ENCODE measurements at regions not wholly inside any gene's neighbourhood (a gene's known extent, or its start where the extent isn't known, plus 50 kb on each side); places are given as distances from the start of the nearest gene placed in this dataset.

DNA sequence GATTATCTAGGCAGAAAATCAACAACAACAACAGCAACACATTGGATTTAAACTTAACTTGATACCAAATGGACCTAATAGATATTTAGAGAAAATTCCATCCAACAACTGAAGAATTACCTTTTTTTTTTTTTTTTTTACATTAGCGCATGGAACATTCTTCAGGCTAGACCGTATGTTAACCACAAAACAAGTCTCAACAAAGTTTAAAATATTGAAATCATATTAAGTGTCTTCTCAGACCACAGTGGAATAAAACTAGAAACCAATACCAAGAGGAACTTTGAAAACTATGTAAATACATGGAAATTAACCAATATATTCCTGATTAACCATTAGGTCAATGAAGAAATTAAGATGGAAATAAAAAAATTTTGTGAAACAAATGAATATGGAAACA, 315.8 kb downstream of the CSNK1G3 start:
- no peak for DNase-seq

DNA sequence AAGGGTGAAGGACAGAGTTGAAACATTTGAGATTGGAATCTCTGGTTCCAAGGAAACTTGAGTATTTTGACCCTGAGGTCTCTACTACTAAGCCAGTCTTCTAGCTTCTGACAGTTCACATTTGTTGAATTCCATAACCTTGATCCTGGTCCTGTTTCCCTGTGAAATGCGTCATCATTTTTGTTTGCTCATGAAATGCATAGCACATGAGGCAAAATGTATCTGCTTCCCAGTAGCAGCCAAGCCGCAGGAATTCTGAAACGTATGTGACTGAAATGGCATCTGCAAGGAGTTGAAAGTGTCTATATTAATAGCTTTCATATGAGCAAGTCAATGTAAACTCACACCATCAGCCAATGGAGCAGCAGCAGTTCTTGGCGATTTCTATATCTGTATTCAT, 307.9 kb downstream of the CSNK1G3 start:
- no peak for DNase-seq

DNA sequence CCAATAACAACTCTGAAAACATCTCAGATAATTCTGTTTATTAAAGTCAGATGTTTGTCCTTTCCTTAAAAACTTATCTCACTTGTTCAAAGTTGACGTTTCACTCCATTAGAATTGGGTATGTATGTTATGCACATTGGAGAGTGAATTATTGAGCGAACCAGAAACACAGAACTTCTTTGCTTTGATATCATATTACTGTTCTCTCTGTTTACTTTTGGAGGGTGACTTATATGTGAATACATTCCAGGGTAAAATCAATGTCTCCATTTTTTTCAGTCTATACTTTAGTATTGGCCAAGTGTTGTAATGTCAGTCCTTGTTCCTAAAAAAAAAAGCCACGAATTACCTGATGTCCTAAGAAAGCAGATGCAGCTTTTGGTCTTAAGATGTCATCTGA, 307.4 kb downstream of the CSNK1G3 start:
- no peak for DNase-seq

DNA sequence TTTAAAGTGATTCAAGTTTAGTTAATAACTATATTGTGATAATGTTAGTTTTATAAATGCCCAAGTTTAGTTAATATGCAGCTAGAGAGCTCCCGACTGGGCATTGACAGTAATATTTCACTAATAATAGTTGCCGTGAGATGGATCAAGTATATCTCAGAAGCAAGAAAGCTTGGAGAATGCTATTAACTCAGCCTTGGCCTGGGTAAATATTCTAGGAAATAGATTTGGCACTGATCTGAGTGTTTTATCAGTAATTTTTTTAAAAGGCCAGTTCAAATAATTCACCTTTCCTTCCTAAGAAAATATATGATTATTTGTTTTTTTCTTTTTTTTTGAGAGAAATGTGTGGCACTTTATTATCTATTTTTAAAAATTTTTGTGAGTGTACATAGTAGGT, 305.3 kb downstream of the CSNK1G3 start:
- DNase-seq: no peak

DNA sequence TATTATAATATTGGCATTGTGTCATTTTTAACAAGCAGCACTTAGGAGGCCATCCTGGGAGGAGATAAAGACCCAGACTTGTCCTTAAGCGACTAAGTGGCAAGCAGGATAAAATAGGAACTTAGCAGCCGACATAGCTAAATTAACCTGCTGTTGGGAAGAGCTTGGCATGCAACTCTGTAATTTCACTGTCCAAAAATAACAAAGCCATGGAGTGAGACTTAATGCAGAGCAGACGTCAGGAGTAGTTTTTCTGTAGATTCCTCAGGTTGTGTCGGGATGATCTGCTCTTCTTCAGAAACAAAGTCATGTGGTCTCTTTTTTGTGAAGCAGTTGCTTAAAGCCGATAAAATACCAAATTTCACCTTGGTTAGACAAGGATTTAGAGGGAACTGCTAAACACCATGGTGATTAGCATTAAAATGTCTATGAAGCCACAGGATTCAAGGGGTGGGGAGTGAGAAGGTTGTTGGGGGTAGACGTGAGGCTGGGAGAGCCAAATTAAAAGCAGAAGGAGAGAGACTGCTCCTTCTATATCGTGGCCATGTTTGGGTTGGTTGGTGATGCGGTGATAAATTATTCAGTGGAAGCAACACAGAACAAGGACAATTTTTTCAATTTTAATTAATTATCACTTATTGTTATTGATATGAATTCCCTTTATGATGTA, 303.0 kb downstream of the CSNK1G3 start:
- DNase-seq: no peak

DNA sequence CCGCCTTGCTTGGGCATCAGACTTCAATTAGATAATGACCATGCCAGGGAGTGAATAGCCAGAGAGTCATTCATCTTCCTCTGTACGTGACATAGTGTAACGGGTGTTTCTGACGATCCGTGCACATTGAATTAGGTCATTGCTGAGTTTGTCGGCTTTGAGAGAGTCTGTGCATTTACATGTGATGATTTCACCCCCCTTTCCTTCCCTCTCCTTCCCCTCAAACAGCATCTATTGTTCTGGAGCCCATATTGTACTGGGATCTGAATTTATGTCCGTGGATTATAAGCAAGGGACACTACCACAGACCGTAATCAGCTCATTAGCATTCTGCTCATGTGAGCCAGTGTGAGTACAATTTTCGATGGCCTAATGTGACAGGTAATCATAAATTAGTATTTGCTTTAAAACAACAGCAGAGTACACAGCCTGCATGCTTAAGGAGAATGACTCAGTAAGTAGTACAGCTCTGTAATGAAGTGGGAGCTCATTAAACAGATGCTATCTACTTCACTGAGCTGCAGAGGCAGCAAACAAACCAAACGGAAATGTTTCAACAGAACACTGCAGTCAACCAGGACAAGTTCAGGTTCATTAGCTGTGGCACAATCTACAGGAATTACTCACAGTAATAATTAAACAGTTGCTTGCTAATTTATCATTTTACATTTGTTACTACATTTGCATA, 302.1 kb downstream of the CSNK1G3 start:
- DNase-seq: no peak

DNA sequence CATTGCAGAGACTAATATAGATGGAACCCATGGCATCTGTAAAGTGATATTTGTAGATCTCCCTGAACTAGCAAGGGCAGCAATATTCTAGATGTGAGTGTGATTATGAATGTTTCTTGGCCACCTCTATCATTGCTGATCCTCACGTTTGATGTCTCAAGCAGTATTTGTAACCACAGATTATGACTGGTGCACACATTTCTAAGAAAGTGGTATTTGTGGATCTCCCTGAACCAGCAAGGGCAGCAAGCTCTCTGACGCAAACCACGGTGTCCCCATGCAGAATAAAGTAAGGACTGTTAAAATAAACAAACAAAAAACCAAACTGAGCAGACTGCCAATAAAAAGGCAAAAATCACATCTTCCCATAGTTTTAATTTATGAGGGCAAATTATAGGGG, 301.3 kb downstream of the CSNK1G3 start:
- no peak for DNase-seq

DNA sequence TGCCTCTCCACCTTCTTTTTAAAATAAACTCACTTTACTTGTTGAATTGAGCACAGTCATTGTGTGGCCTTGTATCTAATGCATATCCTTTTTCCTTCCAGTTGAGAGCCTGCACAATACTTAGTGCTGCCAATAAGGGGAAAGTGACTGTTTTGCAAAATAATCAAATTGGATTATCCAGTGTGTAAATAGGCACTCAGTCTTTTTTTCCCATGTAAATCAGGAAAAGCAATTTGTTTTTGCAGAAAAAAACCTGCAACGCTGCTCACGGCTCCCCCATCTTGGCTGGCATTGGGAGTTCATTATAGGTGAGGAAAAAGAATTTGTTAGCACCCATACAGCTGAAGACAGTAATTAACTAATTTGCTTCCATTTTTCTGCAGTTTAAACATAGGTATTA, 299.9 kb downstream of the CSNK1G3 start:
- no peak for DNase-seq

DNA sequence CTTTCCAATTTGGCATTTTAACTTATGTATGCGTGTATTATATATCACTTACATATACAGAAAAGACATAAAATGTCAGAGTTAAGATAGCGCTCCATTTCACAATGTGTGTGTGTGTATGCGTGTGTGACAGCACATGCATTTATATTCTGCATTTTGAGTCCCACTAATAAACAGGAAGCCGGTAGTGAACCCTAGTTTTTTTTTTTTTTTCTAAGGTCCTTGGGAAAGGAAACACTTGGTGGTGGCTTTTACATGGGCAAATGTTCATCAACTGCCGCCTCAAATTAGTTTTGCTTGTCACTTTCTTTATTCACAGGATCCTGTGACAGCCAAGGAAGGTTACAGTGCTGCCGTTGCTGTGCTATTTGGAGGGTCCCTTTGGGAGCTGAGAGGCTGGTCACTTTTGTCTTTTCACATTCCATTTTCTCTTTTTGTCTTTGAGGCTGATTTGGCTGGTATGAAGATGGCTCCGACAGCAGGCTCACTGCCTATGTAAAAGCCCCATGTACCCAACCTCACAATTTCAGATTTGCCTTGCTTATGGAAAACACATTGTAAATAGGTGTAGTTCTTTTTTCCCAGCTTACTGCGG, 298.9 kb downstream of the CSNK1G3 start:
- no peak for DNase-seq

DNA sequence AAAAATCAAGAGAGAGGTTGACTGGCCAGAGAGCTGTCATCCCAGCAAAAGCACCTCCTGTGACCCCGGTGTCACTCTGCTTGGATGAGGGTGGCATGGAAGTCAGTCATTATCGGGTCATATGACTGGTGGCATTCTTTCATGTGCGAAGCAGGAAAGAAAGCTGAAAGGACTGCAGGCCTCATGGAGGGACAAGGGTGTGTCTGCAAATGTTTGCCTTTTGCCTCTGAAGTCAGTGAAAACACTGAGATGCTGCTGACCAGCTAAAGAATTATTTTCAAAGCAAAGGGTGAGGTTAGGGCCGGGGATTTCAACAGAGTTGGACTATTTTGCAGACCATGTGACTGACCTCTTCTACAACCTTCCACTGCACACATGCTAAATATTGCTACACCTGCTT, 298.3 kb downstream of the CSNK1G3 start:
- no peak for DNase-seq

DNA sequence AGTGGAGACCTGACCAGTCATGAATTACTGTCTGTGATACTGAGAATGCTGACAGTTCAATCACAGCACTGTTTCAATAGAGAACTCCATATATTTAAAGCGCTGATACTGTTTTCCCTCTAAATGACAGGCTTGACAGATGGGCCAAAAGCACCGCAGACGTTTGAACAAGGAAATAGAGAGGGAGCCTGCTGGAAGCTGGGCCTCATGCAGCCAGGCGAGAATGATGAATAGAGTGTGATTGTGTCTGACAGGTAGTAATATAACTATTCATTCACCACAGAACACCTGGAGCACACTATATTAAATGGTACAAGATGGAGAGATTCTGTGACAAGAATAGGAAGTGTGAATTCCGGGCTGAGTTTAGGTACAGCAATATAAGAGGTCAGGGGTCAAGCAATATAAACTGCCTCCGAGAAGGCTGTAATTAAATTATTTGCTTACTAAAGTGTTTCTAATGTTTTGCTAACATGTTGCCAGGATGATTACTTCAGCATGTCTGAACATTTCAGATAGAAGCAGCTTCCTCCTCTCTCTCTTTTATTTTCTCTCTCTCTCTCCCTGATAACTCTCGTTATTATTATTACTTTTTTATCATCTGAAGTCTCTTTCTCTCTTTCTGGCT, 297.7 kb downstream of the CSNK1G3 start:
- DNase-seq: no peak

DNA sequence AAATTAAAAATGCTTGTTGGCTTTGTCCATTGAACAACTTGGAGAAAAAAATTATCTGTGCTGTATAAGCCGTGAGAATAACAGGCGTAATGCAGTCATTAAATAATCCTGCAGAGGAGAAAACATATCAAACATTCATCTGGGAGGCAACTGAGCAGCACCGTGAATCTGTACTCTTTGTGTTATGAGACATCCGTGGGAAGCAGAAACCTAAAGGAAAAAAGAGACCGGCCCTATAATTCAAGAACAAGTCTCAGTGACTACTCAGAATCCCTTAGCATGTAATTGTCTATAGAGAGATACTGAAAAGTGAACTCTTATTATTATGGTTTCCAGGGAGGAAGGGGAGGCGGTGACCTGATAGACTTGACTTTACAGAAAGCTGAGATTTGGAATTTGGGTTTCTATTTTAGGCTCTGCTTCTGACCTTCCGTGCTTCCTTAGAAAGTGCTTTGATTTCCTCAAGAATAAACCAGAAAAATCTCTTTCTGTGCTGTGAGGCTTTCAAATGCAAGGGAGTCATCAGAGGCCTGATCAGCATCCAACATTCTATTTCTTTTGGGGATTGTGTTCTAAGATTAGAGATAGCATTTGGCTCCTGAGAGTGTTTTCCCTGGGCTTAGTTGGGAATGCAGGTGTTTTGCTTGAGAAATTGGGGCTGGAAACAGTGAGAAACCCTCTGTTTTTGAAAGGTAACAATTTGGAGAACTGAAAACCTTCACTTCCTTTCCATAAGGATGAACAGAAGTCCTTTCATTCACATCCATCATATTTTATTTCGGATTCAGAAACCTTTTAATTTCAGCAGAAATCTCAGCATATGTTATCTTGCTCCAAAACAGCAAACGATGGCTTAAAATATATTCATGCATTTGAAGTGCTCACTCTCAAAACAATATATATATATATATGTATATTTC, 296.7 kb downstream of the CSNK1G3 start:
- no peak for DNase-seq

DNA sequence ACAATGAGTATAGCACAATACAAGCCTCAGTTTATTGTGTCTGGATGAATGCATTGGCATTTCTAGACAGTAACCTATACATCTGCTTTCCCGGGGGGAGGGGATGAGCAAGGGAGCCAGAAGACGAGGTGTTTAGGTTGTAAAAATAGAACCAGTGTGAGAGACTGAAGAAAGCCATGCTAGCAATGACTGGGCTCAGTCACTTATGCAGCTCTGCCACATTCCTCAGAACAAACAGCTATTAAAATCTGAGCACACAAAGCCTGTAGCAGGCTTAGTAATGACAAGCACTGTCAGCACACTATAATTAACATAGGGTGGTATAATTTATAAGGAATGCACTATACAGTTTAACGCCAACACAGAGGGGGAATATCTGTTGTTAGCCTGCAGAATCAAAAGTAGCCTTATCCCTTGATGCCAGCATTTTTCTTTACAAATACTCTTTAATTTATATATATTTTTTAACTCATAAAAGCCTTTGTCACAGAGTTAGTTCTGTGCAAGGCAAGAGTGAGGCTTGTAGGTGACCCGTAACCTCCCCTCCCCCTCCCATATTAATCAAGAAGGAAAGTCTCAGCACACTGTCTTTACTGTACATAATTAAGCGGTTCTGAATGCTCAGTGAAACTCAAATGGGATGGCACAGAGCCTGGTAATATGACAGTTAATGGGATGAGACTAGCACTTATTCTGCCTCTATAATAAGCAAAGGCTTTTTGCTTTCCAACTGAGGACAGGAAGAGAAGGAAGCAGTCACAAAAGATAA, 295.4 kb downstream of the CSNK1G3 start:
- DNase-seq: no peak

DNA sequence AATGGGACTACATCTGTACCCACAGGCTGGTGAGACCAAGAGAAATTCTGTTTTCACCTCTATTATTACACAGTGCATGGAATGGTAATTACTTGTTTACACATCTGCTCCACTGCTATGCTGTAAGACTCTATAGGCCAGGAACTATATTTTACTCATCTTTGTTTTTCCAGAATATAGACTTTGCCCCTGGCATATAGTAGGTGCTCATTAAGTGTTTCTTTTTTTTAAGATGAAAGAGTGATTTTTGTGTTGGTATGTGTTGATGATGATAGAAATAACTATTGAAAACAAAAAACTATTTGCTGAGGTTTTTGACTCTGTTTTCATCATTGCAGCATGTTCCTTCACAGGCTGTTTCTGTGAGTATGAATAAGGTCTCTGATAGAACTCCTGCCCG, 294.7 kb downstream of the CSNK1G3 start:
- DNase-seq: no peak

DNA sequence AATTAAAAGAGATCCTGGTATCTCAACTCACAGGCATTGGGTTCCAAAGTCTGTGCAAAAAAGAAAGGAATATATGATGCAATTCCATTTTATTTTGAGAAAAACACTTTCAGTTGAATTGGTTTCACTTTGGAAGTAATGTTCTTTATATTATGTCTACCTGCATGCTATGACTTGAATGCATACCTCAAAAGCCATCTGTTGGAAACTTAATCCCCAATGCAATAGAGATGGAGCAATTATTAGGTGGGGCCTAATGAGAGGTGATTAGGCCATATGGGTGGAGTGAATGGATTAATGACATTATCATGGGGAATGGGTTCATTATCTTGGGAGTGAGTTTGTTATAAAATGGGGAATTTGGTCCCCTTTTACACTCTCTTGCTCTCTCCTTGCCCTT, 293.3 kb downstream of the CSNK1G3 start:
- no peak for DNase-seq

DNA sequence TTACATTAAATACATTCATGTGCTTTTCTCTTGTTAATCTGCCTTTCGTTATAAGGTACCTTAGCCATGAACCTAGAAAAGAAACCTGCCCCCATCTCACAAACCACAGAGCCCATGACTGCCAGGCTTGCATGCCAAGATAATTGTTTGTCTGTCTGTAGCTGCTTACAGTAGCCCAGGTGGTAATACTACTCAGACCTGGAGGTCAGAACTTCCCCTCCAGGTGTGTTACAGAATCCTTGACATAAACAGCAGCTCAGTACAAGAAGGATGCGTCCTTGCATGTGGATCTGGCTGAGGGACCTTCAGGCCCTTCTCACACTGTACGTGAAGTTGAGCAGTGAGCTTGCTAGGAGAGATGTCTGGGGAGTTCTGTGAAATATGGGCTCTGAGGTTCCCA, 291.4 kb downstream of the CSNK1G3 start:
- DNase-seq: no peak

DNA sequence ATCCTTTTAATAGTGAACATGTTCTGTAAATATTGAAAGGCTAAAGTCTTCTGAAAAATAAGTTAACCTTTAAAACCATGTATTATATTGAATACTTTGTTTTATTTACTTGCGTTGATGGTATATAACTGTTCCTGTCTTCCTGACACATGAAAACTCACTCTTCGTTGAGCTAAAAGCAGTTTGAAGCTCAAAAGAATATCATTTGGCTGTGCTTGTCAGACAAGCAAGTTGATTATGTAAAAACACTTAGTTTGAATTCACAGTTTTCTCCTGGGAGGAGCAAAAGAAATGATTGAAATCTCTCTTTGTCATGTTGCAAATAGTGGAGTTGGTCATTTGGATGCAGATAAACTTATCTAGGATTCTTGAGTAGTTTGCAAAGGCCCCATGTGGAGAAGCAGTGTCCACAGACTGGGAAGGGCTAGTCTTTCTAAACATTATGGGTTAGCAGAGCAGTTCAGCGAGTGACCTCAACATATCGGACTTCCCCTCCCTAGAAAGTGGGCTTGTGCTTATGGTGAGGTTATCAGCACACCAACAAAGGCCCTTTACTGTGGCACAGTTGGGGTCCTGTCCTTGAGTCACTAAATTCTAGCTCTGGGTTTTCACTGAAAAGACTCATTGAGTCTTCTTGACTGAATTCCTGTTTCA, 290.4 kb downstream of the CSNK1G3 start:
- DNase-seq: no peak

DNA sequence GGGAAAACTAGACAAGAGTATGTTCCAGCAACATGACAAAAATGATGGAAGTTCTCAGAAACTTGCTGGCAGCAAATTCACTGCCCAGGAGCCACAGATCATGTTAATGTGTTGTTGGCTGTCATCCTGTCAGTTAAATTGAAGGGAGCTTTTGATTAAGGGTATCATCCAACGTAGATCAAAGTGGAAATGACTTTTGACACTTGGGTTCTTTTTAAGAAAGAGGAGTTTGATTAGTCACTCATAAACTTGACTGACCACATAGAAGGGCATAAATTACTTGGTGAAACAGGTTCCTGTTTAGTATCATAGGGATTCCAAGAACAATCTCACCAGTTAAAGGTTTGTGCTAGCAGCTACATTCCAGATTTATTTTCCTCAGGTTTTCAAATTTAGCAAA, 288.7 kb downstream of the CSNK1G3 start:
- DNase-seq: no peak

DNA sequence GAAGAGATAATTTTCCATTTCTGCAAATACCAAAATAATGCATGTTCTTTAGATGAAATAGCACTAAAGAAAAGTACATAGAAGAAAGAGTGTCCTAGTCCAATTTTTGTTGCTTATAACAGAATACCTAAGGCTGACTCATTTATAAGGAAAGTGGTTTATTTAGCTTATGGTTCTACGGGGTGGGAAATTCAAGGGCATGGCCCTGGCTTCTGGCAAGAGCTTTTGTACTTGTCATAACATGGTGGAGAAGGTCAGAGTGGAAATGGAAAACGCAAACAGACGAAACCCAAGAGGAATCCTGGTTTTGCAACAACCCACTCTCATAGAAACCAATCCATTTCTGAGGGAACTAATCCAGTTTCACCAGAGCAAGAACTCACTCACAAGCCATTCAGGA, 283.7 kb downstream of the CSNK1G3 start:
- DNase-seq: no peak

DNA sequence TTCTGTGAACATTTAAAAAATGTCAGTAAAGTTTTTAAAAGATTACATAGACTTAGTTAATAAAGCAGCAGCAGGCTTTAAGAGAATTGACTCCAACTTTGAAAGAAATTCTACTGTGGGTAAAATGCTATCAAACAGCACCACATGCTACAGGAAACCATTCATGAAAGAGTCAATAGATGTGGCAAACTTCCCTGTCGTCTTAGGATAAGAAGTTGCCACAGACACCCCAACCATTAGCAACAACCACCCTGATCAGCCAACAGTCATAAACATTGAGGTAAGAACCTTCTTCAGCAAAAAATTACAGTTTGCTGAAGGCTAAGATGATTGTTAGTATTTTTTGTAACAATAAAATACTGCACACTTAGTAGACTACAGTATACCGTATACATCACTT, 278.2 kb downstream of the CSNK1G3 start:
- DNase-seq: no peak

DNA sequence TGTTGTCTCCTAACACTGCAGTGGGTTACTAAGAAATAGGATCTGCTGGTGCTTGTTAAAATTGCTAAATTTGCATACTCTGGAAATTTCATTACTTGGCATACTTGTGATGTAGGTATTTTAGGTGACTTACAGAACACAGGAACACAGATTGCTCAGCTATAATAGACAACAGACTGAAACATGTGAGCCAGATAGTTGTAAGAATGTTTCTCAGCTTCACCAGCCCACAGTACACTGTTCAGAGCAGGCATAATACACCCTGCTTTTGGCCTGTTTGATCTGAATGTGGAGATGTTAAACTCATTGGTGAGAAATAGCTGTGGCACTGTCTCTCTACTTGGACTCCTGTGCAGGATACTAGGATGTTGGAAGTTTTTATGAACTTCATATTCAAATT, 275.7 kb downstream of the CSNK1G3 start:
- DNase-seq: no peak

DNA sequence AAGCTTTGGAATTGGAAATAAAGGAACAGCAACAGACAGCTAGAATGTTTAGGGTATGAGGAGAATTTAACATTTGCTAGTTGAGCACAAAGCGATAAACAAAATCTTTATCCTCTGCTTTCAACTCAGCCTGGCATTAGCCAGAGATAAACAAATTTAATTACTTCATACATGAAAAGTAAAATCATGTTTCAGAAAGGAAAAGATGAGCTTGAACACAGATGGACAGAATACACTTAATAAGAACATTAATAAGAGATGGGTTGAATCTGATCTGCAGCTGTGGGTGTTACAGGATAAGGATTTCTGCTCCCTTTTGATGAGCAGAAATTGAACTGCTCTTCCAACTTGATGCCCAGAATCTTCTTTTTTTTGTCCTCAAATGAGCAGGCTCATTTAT, 275.2 kb downstream of the CSNK1G3 start:
- no peak for DNase-seq
